ENCODE measurements at regions not wholly inside any gene's neighbourhood (a gene's known extent, or its start where the extent isn't known, plus 50 kb on each side); places are given as distances from the start of the nearest gene placed in this dataset.

DNA sequence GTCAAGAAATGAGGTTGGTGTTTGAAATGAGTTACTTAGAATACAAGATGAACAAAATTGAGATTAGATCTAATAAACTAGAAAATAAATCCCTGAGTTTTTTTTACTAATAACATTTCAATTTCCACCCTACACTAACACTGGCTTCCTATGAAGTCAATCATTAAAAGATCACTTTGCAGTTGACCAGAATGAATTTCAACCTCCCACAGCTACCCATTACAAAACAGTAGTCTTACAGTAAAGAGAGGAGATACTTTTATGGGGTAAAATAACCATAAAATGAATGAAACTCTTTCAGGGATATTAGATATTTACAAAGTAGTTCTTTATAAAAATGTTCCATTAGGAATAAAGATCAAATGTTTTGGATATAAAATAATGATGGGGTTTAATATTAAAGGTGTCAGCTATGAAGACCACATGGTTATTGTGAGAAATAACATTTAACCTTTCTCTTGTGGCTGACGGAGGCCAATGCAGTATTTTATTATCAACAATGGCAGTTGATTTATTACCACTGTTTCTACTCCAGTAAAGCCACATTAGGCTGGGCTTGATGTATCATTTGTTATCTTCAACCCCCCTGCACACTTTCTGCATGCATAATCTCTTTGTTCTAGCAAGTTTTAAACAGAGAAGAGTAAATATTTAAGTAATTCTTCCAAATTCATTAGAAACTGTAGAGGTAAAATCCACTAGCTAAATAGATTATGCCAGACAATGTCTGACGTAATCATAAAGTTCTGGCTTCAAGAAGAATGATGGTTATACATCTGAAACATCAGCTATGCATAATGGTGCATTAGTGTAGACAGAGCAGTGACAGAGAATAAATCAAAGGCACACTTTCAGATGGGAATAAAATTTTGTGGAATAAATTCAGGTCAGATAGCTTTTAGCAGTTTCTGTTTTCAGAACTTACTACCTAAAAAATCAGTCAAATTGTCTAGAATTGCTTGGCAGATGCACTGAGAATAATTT lies 516.6 kb downstream of the PCDH18 start:
- Histone ChIP-seq H4K20me1 (ENCODE audit: insufficient read depth, low read length) (no peaks in the 10 kb centered on the region), H2BK15ac (ENCODE audit: low read depth, low read length) (no peak overlapping the region), H3K9ac (ENCODE audit: low read depth, low read length) (no peak overlapping the region), H3K23ac (ENCODE audit: low read depth, low read length) (no peak overlapping the region), H3K79me1 (ENCODE audit: low read depth in 1 of 2, low read length in 2 of 2) (no peaks in the 10 kb centered on the region), H2AFZ (replicated peaks; ENCODE audit: low read length, poor library complexity) (no peak overlapping the region), H3K4me2 (ENCODE audit: low read depth, low read length) (no peak overlapping the region), H3K4me3 (ENCODE audit: insufficient read depth, low read depth, low read length) (no peak overlapping the region), H3K4me1 (ENCODE audit: control insufficient read depth, insufficient read depth, low read length) (no peaks in the 10 kb centered on the region), H2BK20ac (ENCODE audit: low read depth, low read length) (no peak overlapping the region), H2BK5ac (ENCODE audit: low read depth, low read length, poor library complexity, severe bottlenecking) (no peak overlapping the region), H3K18ac (ENCODE audit: low read depth, low read length) (no peak overlapping the region), H2AK5ac (ENCODE audit: low read depth, low read length) (no peak overlapping the region), H3K27ac (ENCODE audit: insufficient read depth, low read length) (no peak overlapping the region), H3K4ac (ENCODE audit: low read depth, low read length) (no peak overlapping the region), H3K9me3 (ENCODE audit: control insufficient read depth, insufficient read depth, low read length) (no peaks in the 10 kb centered on the region), H3K14ac (replicated peaks; ENCODE audit: low read depth, low read length) (no peak overlapping the region), H3K36me3 (ENCODE audit: control insufficient read depth, insufficient read depth, low read length) (no peaks in the 10 kb centered on the region), H4K91ac (ENCODE audit: insufficient read depth, low read depth, low read length) (no peak overlapping the region), H3K9me1 (ENCODE audit: insufficient read depth, low read length) (no peaks in the 10 kb centered on the region), H4K5ac (ENCODE audit: low read depth, low read length) (no peak overlapping the region), H3K56ac (ENCODE audit: extremely low read depth, insufficient read depth, low read length) (no peak overlapping the region), H3K27me3 (ENCODE audit: control insufficient read depth, insufficient read depth, low read length) (no peaks in the 10 kb centered on the region), H2AK9ac (replicated peaks; ENCODE audit: low read depth, low read length, poor library complexity) (no peak overlapping the region), H2BK120ac (ENCODE audit: low read depth, low read length) (no peak overlapping the region), H4K8ac (ENCODE audit: low read depth in 2 of 2, low read length in 2 of 2) (no peak overlapping the region)
- in situ Hi-C loops (cut with MboI; ENCODE audit: low sequenced_read_pairs): no loop called here
- BruUV-seq (replicated peaks): no TSS peak
- ATAC-seq (ENCODE audit: low read depth) (no peak), DNase-seq (no peak)
- POLR2A ChIA-PET (ENCODE audit: unreplicated experiment): no interaction called here
- WGBS, 2 experiments (ENCODE audit: extremely low coverage in 2 of 2, insufficient read length in 1 of 2): no CpG with 5 or more reads among the region's 2 CpGs
- TF ChIP-seq MAZ (IDR thresholded peaks at IDR 0.05; ENCODE audit: borderline replicate concordance, low read depth, low read length) (no peak), RAD21 (IDR thresholded peaks at IDR 0.05; ENCODE audit: low read length) (no peak), POLR2A (IDR thresholded peaks at IDR 0.05; ENCODE audit: low read depth, low read length) (no peak)
- intact Hi-C loops (cut with micrococcal nuclease): no loop called here
- dilution Hi-C loops (cut with HindIII; ENCODE audit: low sequenced_read_pairs, unreplicated experiment): no loop called here
- CTCF ChIA-PET: no interaction called here

Data from IMR-90 (cell line).